Muscle layer of colon (tissue), 2 donors: ENCODE measurements at regions not wholly inside any gene's neighbourhood (a gene's known extent, or its start where the extent isn't known, plus 50 kb on each side); places are given as distances from the start of the nearest gene placed in this dataset.

Experiments used
- H3K27ac ChIP-seq: one replicate; pipeline ENCODE4 v1.7.0; 2013; ENCODE audit warnings: low read depth, mild to moderate bottlenecking, low read length, moderate library complexity
- H3K27me3 ChIP-seq, 2 donors: one replicate each; pipeline ENCODE4 v1.7.0; 2013; ENCODE audit warnings: low read length in 2 of 2, mild to moderate bottlenecking in 2 of 2; ENCODE audit not compliant: insufficient read depth in 2 of 2, control insufficient read depth in 1 of 2
- H3K36me3 ChIP-seq: one replicate; pipeline ENCODE4 v1.7.0; 2013; ENCODE audit warnings: mild to moderate bottlenecking, low read length; ENCODE audit not compliant: insufficient read depth
- H3K4me1 ChIP-seq: one replicate; pipeline ENCODE4 v1.7.0; 2013; ENCODE audit warnings: mild to moderate bottlenecking, low read length; ENCODE audit not compliant: insufficient read depth
- H3K4me3 ChIP-seq, 2 donors: one replicate each; pipeline ENCODE4 v1.7.0; 2013; ENCODE audit warnings: low read length in 2 of 2, low read depth in 1 of 2, mild to moderate bottlenecking in 1 of 2, moderate library complexity in 1 of 2
- H3K9ac ChIP-seq: one replicate; pipeline ENCODE4 v1.7.0; 2013; ENCODE audit warnings: low read length
- H3K9me3 ChIP-seq: one replicate; pipeline ENCODE4 v1.7.0; 2013; ENCODE audit warnings: mild to moderate bottlenecking, low read length
- donor health status: abdominal sarcoma.
- donor health status: Adenocarcinoma of cecum.

DNA sequence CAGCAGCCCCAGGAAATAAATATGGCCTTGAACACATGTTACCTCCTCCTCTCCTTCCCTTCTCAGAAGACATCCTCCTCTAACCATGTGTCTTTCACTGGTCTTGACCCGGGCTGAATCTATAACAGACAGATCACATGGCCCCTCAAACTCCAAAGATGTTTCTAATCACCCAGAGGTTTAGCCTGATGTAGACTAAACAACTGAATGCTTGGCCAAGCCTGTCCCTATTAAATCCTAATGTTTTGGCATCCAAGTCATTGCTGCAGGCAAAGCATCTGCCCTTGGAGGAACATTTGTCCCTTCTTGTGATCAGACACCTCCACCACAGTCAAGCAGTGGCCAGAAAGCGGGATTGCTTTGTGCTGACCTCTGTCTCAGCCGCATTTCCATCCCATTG lies 65.5 kb downstream of the ANKRD60 start:
- Histone ChIP-seq H3K27ac (no peak overlapping the region), H3K27me3 (no peaks in the 10 kb centered on the region), H3K36me3 (no peaks in the 10 kb centered on the region), H3K4me3 (no peak overlapping the region), H3K9ac (no peak overlapping the region), H3K4me1 (no peaks in the 10 kb centered on the region), H3K9me3 (no peaks in the 10 kb centered on the region)

DNA sequence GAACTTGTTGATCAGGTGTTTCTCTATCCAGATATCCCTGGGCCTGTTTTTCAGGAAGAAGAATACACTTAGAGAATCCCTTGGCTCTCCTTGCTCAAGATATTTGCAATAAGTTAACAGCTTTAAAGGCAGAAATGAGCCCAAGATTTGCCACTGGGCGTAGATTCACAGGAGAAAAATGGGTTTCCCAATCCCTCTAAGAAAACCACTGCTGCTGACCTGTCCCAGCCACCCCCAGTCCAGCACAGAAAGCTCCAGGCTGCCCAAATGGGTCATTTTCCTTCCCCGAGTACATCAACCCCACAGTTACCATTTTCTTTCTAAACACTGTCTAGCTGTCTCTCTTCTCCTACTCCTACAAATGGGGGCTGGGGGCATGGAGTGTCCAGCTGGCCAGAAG lies 67.3 kb downstream of the ANKRD60 start:
- no peak overlapping the region for H3K4me3 ChIP-seq
- no peaks in the 10 kb centered on the region for H3K4me1 ChIP-seq
- H3K27me3 ChIP-seq = no peaks in the 10 kb centered on the region
- no peaks in the 10 kb centered on the region for H3K36me3 ChIP-seq
- H3K9ac ChIP-seq = no peak overlapping the region
- no peaks in the 10 kb centered on the region for H3K9me3 ChIP-seq
- H3K27ac ChIP-seq = no peak overlapping the region

DNA sequence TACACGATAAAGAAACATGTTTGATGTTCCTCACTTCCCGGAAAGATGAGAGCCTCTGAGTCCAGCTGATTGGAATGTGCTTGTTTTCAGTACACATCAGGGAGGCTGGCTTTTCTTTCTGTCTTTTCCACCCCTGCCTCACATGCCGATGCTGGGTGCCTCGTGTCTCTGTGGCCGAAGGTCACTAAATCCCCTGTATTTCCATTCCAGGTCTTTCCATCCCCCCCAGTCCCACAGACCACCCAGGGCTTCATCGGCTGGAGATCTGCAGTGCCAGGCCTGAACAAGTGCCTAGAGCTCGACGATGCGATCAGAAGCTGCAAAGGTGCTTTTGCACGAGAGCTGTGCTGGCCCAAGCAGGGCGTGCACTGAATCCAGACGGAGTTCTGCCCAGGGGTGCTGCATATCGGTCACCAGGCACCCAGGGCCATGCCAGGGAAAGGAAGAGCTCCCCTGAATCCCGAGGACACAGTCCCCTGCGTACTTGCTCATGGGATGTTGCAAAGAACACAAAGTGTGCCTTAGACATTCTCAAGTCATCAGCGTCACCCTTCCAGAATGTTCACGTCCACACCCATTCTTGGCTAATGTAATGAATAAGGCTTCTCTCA lies 67.9 kb downstream of the ANKRD60 start:
- no peak overlapping the region for H3K27ac ChIP-seq
- H3K4me1 ChIP-seq = no peaks in the 10 kb centered on the region
- no peaks in the 10 kb centered on the region for H3K36me3 ChIP-seq
- H3K9ac ChIP-seq = no peak overlapping the region
- no peaks in the 10 kb centered on the region for H3K27me3 ChIP-seq
- no peaks in the 10 kb centered on the region for H3K9me3 ChIP-seq
- H3K4me3 ChIP-seq = no peak overlapping the region

DNA sequence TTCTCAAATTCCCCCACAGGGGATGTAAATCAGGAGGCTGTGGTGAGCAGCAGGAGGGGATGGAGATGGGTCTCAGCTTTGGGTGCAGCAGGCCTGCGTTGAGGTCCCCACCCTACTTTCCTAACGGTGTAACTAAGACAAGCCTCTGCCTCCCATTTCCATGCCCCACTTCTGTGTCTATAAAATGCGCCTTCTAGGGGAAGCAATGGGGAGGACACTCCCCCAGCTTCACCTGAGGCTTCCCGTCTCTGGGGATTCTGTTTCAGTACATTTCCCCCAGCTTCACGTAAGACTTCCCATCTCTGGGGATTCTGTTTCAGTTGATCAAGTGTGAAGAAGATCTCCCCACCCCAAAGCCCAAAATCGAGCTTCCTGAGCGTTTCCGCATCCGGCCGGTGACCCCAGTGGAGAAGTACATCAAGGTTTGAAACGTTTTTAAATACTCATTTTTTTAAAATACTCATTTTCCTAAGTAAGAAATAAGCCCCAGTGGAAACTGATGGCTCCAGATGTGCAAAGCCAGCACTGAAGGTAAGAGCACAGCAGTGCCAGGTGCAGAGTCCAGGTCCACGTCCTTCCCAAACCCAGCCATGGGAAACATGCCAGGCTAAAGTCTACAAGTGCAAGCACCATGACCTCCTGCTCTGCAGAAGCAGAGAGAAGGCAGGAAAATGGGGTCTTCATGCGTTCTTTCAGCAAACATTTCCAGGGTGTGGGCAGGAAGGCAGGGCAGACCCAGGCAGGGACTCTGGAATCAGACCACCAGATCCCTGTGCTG lies 73.1 kb downstream of the ANKRD60 start:
- Histone ChIP-seq H3K27me3 (peaks cover 0 to 5% of the 10 kb centered on the region in 2 donors), H3K27ac (no peak overlapping the region), H3K4me3 (no peak overlapping the region), H3K9ac (no peak overlapping the region), H3K4me1 (no peaks in the 10 kb centered on the region), H3K9me3 (no peaks in the 10 kb centered on the region), H3K36me3 (no peaks in the 10 kb centered on the region)

DNA sequence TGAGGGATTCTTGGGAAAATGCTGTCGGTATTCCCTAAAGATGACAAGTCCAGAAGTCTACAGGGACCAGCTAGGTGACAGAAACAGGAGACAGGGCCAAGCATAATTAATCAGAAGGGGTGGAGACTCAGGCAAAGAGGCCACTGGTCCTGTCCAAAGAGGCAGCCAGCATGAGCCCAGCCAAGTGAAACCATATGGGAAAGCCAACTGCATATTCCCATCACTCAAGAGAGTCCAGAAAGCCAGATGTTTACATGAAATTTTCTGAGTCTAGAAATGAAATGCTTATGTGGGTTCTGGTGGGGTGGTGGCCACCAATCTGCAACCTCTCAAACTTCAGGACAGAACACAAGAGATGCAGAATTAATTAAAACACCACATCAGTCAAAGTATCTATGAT lies 74.3 kb downstream of the ANKRD60 start:
- Histone ChIP-seq H3K4me3 (no peak overlapping the region), H3K27me3 (peaks cover 7 to 9% of the 10 kb centered on the region in 2 donors), H3K4me1 (no peaks in the 10 kb centered on the region), H3K36me3 (no peaks in the 10 kb centered on the region), H3K9me3 (no peaks in the 10 kb centered on the region), H3K9ac (no peak overlapping the region), H3K27ac (no peak overlapping the region)

DNA sequence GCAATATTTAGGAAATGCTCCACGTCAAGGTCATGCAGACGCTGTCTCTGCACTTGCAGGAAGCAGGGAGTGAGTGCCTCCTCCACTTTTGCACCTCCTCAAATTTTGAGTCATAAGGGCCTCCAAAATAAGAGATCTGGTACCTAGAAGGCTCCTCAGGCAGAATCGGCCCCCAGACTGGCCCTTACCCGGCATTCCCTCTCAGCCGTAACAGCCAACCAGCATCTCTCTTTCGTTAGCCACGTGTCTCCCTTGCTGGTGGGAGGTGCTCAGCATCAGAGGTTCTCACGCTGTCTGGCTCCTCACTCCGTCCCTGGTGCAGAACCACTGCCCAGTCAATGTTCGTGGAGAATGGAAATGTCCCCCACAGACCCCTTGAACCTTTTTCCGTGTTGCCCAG lies 75.3 kb downstream of the ANKRD60 start:
- Histone ChIP-seq H3K4me1 (no peaks in the 10 kb centered on the region), H3K36me3 (no peaks in the 10 kb centered on the region), H3K9me3 (no peaks in the 10 kb centered on the region), H3K27me3 (peaks cover 7 to 14% of the 10 kb centered on the region in 2 donors), H3K9ac (no peak overlapping the region), H3K4me3 (no peak overlapping the region), H3K27ac (no peak overlapping the region)

DNA sequence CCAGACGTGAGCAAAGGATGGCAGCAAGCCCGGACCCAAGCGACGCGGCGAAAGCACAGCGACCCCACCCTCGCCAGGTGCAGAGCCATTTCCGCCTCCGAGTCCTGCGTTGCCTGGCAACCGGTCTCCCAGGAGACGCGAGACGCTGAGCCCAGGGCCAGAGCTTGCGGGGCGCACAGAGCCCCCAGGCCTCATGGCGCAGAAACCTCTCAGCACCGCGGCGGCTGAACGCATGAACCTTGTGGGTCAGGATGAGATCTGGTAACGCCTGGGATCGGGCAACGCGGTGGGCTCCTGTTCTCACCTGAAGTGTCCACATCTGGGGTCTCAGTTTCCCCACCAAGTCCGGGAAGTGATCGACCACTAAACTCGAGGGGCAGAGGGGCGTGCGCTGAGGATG lies 77.7 kb downstream of the ANKRD60 start:
- no peak overlapping the region for H3K27ac ChIP-seq
- H3K9ac ChIP-seq = no peak overlapping the region
- H3K27me3 ChIP-seq = peaks cover 7 to 14% of the 10 kb centered on the region in 2 donors
- H3K9me3 ChIP-seq = no peaks in the 10 kb centered on the region
- H3K4me3 ChIP-seq = no peak overlapping the region
- H3K4me1 ChIP-seq = no peaks in the 10 kb centered on the region
- H3K36me3 ChIP-seq = no peaks in the 10 kb centered on the region

DNA sequence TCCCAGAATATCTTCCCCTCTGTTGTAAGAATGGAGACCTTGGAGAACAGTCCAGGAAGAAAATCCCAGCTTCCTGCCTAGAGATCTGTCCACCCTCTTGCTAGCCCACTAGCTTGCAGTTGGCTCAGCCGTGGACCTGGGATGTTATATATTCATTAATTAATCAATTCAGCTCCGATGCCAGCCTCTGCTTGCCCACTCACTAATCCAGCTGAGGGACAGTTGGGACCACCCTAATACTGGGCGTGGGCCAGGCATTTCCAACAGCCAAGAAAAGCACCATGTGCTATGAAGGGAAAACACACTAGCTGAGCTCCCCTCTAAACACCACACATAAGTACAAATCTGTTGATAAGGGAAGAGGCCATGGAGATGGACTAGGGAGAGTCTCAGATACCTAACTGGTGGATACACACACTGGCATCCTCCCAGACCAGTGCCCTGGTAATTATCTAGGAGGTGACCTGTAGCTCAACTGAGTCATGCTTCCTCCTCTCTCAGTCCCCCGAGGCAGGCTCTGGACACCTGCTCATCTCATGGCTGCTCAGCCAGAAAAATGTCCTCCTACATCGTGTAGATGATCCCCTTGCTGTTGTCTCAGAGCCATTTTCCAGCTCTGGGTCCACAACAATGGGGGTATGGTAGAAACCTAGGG lies 78.9 kb downstream of the ANKRD60 start:
- Histone ChIP-seq H3K4me3 (no peak overlapping the region), H3K4me1 (no peaks in the 10 kb centered on the region), H3K9me3 (no peaks in the 10 kb centered on the region), H3K36me3 (no peaks in the 10 kb centered on the region), H3K27me3 (peaks cover 7 to 14% of the 10 kb centered on the region in 2 donors), H3K9ac (no peak overlapping the region), H3K27ac (no peak overlapping the region)

DNA sequence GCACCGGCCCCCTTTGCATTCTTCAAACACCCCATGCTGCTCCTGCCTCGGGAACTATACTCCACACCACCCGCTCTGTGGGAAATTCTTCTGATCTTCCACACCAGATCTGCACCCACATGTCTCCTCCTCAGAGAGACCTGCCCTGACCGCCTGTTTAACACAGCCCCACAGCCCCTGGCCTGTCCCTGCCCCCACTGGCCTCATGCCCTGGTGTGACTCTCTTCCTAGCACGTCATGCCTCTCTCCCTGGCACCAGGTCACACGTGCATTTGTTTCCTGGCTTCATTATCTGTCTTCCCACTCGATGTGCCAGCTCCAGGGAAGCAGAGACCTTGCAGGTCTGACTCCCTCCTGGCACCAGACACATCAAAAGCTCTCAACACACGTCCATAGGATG lies 79.6 kb downstream of the ANKRD60 start:
- Histone ChIP-seq H3K9ac (no peak overlapping the region), H3K4me1 (no peaks in the 10 kb centered on the region), H3K27me3 (peaks cover 7 to 14% of the 10 kb centered on the region in 2 donors), H3K27ac (no peak overlapping the region), H3K9me3 (no peaks in the 10 kb centered on the region), H3K36me3 (no peaks in the 10 kb centered on the region), H3K4me3 (no peak overlapping the region)

DNA sequence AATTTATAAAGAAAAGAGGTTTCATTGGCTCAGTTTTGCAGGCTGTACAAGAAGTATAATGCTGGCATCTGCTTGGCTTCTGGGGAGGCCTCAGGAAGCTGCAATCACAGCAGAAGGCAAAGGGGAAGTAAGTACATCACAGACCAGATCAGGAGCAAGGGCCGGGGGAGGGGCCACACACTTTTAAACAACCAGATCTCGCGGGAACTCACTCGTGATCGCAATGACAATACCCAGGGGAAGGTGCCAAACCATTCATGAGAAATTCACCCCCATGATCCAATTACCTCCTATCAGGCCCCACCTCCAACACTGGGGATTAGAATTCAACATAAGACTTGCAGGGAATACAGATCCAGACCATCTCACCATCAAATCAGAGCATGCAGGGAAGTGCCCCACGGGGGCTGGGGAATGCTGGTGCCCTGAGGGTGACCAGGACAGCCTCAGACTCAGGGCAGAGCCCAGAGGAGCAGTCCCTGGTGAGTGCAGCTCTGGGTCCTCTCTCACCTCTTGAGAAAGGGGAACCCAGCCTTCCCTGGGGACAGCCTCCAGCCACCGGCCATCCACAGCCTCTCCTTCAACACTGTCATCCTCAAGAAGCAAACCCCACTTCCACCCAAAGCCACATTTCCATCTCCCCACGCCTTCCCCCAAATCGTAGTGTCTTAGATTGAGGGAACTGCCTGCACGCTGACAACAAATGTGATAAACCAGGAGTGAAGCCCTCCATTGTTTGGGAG lies 80.7 kb downstream of the ANKRD60 start:
- no peaks in the 10 kb centered on the region for H3K9me3 ChIP-seq
- no peak overlapping the region for H3K27ac ChIP-seq
- no peaks in the 10 kb centered on the region for H3K36me3 ChIP-seq
- no peak overlapping the region for H3K9ac ChIP-seq
- H3K4me3 ChIP-seq = no peak overlapping the region
- no peaks in the 10 kb centered on the region for H3K4me1 ChIP-seq
- peaks cover 7 to 9% of the 10 kb centered on the region in 2 donors for H3K27me3 ChIP-seq

DNA sequence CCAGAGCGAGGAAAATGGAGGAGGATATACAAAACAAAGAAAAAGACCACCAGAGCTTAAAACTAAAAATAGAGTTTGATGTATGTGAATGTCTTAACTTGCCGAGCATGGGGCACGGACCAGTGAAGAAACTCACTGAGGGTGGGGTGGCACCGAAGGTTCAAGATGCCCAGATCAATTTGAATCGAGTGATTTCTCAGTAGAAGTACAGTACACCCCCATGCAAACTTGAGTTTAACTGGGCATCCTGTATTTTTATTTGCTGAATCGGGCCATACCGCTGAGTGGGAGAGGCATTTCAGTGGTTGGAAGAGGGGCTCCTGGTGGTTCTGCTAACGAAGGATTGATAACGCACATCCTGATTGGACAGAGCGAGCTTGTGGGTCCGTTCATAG lies 81.7 kb downstream of the ANKRD60 start:
- Histone ChIP-seq H3K36me3 (no peaks in the 10 kb centered on the region), H3K4me1 (no peaks in the 10 kb centered on the region), H3K9me3 (no peaks in the 10 kb centered on the region), H3K27ac (no peak overlapping the region), H3K9ac (no peak overlapping the region), H3K27me3 (peaks cover 7 to 9% of the 10 kb centered on the region in 2 donors), H3K4me3 (no peak overlapping the region)
